GM12892 (cell line): ENCODE measurements at regions not wholly inside any gene's neighbourhood (a gene's known extent, or its start where the extent isn't known, plus 50 kb on each side); places are given as distances from the start of the nearest gene placed in this dataset.

ENCODE experiments used
- POLR2A ChIP-seq: IDR thresholded peaks from 2 replicates; pipeline ENCODE4 v1.6.1; 2011; ENCODE audit warnings: low read depth, low read length, control low read depth
- POLR2AphosphoS5 ChIP-seq: IDR thresholded peaks from 2 replicates; pipeline ENCODE4 v1.6.1; 2011; ENCODE audit warnings: low read depth, low read length, control low read depth
- TAF1 ChIP-seq: IDR thresholded peaks from 2 replicates; pipeline ENCODE4 v1.6.1; 2011; ENCODE audit warnings: low read depth, mild to moderate bottlenecking, control low read depth, low read length, borderline replicate concordance

GRCh38 chr17:72538443-72538842 is 417.6 kb downstream of the SOX9 start:
- TF ChIP-seq POLR2A (no peak), POLR2AphosphoS5 (no peak), TAF1 (no peak)
